Activated gamma-delta T cell treated with Interleukin-2 at 50 U/mL for 16 hours (primary cell): ENCODE measurements at regions not wholly inside any gene's neighbourhood (a gene's known extent, or its start where the extent isn't known, plus 50 kb on each side); places are given as distances from the start of the nearest gene placed in this dataset.
A peak's percentile ranks its signal among the peaks of the same experiment; 100 is the strongest.

Source experiments
- DNase-seq: peaks from one replicate; pipeline ENCODE4 v3.0.0-alpha.2; 2020

DNA sequence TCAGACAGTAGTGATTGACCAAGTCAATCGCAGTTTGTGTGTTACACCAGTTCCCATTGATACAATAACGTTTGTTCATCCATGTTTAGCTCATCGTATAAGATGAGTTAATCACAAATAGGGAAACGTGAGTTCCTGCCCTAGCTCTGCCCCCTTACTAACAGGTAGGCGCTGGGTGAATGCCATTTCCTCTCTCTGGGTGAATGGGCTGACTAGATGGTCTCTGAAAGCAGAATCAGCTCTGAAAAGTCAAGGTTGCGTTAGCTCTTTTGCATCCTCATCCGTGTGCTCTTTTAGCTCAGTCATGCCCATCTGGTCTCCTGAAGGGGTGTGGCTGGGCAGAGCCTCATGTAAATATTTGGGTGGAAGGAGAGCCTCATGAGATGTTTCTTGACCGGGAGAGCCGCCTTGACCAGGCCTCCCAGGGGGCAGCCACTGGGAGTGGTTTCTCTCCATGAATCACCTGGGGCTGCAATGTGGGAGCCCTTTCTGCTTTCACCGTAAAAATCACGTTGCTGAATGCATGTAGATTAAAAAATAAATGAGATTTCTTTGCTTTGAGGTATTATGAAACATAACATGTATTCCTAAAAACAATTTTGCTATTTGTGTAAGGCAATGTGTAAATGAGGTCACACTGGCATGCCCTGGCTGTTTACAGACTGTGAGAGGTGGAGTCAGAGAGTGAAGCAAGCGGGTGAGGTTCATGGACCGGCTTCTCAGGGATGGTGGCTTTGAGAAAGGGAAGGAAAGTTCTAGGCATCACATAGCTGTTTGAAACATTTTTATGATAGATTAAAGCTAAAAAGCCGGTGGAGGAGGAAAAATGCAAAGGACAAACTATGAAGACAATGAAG, 108.4 kb upstream of the RASGRP1 start:
- no peak for DNase-seq

DNA sequence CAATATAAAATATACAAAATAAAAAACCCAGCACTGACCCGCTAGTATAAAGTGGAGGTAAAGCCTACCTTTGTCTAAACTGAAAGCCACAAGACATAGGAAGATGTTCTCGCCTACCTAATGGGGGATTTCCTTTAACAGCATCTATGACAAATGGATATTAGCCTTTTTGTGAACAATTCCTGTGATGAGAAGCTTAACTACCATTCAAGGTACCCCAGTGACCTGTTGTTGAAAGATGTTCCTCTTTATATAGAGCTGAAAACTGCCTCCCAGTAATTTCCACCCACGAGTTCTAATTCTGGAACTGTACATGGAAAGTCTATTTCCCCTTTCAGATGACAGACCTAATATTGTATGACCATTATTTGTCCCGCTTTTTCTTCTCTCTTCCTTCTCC, 109.8 kb upstream of the RASGRP1 start:
- DNase-seq: no peak

DNA sequence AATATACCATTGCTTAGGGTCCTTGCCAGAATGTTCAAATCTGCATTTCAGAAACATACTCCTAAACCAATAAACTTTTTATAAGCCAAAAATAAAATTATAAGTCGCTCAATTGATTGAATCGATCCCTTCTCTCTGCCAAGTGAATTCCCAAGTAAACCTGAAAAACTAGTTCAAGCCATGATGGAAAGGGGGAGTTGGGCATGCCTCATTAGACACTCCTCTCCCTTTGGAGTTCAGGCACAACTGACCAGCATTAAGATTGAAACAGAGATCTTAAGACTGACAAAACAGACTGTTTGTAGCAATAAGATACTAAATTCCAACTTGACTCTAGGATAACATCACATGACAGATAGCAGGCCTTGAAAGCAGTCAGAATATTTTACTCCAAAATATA, 113.7 kb upstream of the RASGRP1 start:
- DNase-seq: no peak

DNA sequence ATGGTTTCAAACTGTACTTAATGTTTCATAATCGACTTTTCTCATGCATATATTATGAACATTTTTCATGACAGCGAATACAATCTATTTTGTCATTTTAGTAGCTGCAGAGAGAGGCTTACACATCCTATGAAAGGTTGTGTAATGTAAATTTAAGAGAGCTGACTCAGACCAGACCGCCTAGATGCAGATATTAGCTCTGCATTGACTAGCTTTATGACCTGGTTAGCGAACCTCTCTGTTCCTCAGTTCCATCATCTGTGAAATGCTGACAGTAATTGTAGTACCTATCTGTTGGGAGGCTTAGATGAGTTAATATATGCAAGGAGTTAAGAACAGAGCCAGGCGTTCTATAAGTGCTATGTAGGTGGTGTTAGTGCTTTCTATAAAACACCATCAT, 116.2 kb upstream of the RASGRP1 start:
- DNase-seq: no peak

DNA sequence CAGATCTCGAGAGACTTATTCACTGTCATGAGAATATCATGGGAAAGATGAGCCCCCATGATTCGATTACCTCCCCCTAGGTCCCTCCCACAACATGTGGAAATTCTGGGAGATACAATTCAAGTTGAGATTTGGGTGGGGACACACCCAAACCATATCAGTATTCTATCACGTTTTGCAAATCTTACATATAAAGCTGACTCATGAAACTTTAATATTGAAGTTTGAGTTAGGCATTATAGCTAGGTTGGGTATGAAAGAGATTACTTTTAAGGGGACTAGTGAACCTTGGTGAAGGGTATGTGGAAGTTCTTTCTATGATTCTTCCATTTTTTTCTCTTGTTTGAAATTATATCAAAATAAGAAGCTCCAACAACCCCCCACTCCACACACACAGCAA, 117.7 kb upstream of the RASGRP1 start:
- no peak for DNase-seq

DNA sequence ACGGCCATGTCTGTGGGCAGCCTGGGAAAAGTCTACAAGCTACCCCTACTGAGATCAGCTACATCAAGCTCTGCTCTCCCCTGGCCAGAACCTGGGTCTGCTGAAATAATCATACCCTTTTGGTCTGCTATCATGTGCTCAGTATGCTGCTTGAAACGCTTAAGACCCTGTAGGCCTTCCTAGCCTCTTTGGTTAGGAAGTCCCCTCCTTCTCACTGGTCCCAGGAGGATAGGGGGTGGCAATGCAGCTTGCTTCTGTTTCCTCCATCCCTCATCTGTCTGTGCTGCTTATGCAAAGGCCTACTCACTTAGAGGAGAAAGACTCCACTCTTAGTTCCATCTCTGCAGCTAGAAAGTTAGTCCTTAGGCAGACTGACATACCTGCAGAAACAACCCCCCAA, 118.2 kb upstream of the RASGRP1 start:
- no peak for DNase-seq

DNA sequence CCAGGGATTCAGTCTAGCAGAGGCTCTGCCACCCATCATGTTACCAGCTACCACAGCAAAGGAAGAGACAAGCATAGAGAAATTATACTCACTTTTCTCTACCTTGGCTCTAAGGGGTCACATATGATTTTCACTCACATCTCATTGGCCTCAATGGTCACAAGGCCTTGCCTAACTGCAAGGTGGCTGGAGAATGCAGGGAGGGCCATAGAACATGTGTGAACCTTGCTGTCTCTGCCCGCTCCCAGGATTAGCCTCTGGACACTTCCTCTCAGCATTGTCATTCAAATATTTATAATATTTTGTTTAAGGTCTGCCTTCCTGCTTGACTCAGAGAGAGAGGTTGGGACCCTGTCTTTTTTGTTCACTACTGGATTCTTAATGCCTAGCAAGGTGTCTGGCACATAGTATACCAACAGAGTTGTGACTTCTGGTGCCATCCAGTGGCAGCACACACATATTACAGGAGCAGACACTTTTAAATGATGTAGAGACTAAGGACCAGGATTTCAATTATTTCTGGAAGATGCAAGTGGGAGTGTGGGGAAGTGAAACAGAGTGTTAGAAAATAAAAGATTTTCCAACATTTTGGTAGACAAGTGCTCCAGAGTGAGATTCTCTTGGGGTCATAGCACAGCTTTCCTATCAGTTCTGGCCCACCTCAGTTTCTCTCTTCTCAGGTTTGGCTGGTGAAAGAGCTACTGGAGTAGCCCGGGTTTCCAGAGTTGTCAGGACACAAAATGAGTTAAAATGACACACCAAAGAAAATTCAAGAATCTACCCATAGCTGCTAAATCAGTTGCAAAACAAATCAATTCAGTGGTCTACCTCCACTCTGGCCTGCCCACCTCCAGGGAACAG, 119.0 kb upstream of the RASGRP1 start:
- peak; percentile 67 for DNase-seq

DNA sequence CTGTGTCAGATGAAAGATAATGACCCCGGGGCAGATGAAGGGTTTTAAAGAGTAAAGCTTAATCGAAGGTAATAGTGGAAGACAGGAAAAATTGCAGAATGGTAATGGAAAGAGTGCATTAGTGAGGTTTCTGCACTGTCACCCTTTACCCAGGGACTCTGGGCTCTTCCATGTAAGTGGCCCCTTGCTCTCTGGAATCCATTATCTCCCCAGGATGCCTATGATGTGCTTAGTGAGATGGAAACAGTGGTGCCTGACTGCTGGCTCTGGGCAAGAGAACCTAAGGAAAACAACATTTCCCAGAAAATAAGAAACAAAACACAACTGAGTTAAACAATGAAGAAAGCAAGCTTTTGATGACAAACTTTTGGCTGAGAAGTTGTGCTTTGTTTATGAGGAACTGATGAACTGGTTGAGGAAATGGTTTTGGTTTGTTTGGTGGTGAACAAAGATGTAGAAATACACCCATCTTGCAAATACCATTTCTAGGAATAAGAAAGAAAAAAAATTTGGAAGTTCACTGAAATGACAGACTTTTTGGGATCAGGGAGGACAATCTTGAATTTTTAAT, 119.9 kb upstream of the RASGRP1 start:
- DNase-seq: no peak

DNA sequence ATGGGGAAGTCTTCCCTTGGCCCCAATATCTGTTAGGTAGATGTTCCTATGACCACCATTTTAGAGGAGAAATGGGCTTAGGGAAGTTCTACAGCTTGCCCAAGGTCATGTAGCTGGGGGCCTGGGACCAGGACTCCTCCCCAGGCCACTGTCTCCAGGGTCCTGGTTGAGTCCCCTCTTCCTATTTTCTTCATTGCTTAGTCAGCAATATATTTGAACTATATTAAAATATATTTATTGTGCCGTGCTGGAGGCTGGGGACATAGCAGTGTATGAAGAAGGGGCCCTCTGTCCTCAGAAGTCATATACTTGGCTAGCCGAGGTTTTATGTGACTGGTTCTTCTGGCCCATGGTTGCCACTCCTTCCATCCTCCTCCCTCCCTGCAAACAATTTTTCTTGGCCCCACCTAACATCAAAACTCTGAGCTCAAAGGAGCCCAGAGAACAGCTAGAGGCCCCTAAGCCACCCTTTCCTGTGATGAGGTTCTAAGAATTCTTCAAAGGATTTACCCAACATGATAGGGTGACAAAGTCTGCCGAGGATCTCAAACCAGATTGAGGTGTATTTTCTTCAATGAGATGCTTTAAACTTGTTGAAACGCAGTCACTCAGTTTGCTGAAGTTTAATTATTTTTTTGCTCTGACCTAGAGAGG, 121.2 kb upstream of the RASGRP1 start:
- peak; percentile 46 for DNase-seq

DNA sequence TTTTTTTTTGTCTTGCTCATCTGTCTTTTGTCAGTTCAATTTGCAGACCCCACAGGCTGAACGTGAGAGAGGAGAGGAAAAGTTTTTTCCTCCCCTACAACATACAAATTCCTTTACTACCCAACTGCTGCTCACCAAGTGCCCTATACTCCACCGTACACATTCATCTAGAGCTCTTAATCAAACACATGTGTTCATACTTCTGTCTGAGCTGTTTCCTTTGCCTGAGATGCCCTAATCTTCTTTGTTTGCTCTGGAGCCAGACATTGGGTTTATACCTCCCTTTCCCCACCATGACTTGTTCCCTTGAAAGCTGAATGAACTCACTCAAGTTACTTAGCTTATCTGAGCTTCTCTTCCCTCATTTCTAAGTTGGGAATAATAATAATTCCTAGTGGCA, 122.7 kb upstream of the RASGRP1 start:
- DNase-seq: no peak

DNA sequence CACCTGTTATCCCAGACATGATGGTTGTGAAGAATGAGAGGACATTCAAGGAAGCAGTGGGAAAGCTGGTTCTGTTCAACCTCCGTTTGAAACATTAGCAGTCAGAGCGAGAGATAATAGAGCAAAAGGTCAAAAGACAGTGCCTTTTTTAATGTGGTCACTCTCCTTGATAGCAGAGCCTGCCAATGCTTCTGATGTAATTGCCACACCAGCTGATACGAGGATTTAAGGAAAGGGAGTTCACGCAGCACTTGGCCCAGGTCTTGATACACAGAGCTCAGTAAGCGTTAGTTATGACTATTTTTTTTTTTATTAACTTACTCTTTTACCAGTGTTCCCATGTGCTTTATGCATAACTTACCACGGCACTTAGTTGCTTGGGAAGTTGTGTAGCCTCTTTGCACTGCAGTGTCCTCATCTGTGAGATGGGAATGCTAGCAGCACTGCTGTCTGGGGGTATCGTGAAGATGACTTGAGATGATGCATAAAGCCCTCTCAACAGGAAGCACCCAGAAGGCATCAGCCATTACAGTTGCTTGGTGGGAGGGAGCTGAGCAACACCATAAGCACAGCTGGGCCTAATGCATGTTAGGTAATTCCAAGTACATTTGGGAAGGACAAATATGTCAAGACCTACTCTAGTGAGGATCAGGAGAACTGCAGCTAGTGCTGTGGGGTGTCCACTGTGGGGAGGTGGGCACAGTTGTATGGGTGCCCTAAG, 123.3 kb upstream of the RASGRP1 start:
- DNase-seq: no peak

DNA sequence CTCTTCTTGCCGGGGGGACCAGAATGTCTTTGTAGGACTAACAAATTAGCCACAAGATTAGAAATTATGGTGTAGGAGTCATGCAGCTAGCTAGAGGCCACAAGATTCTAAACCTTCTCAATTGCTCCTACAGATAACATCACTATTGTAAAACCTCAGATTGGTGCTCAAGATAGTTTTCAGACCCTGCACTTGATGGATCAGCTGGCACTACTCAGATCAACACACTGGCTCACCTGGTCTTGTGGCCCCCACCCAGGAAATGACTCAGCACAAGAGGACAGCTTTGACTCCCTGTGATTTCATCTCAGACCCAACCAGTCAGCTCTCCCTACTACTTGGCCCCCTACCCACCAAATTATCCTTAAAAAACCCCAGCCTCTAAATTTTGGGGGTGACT, 124.1 kb upstream of the RASGRP1 start:
- DNase-seq: peak; percentile 57

DNA sequence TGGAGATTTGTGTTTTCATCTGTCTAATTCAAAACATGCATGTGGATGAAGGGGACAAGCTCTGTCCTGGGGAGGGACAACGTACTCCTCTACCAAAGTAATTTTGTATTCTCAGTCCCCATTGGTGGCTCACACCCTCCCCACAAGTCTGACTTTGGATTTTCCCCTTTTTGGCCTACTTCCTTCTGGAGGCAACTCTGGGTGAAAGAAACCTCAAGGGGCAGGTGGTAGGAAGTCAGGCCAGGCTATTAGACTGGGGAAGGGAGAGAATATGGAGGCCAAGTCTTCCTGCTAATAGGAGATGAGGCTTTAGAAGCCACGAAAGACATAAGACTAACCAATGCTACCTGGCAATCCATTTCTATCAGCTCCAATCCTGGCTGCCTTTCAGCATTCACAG, 124.9 kb upstream of the RASGRP1 start:
- DNase-seq: no peak

DNA sequence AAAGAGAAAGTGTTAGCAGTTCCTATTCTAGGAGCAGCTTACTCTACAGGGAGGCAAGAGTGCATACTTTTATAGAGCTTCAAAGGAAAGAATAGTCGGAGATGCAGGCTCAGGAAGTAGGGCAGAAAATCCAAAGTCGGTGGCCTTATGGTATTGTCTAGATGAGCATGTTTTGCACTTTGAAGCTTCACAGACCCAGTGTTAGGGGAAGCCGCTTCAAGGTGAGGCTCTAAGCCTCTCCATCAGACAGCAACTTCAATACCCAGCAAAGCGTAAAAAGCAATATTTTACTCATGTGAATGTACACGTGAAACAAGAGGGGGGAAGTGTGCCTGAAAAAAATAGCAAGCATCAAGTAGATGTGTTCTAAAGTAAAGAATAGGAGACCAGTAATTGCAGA, 125.6 kb upstream of the RASGRP1 start:
- DNase-seq: no peak

DNA sequence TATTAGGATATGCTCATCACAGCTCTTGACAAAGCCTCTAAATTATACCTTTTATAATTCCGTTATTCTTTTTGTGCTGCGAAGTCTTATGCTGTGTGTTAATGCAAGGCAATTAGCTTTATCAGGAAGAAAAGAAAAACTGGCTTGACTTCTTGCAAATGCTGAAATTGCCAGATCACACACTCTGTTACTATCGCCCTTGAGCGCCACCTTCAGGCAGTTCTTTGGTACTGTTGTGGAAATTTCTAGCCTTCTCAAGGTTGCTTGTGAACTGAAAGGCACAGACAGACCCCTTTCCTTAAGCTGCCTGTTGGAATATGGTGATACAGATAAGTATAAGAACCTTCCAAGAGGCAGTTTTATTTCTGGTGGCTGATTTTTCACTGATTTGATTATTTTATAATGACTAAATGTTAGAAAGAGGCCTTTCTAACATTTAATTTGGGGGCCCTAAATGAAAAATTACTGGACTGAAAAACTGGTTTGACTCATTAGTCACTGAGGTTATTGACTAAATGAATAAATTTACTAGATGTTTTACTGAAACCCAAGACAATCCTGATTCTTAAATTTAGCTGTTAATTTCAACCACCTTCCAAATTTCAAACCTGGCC, 126.2 kb upstream of the RASGRP1 start:
- peak; percentile 82 for DNase-seq

DNA sequence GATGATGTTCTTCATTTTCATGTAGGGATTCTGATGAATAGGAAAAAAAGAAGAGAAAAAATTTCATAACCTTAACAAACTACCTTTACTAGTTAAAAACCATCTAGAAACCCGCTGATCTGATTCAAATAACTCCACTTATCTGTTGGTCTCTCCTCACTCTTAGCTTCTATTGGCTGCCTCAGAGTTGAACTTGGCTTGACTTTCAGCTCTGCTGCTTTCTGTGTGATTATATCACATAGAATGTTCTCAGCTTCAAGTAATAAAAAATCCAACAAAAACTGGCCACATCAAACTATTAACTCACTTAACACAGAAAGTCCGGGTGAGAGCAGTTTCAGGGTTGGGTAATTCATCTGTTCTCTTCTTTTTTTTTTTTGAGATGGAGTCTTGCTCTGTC, 126.8 kb upstream of the RASGRP1 start:
- no peak for DNase-seq

DNA sequence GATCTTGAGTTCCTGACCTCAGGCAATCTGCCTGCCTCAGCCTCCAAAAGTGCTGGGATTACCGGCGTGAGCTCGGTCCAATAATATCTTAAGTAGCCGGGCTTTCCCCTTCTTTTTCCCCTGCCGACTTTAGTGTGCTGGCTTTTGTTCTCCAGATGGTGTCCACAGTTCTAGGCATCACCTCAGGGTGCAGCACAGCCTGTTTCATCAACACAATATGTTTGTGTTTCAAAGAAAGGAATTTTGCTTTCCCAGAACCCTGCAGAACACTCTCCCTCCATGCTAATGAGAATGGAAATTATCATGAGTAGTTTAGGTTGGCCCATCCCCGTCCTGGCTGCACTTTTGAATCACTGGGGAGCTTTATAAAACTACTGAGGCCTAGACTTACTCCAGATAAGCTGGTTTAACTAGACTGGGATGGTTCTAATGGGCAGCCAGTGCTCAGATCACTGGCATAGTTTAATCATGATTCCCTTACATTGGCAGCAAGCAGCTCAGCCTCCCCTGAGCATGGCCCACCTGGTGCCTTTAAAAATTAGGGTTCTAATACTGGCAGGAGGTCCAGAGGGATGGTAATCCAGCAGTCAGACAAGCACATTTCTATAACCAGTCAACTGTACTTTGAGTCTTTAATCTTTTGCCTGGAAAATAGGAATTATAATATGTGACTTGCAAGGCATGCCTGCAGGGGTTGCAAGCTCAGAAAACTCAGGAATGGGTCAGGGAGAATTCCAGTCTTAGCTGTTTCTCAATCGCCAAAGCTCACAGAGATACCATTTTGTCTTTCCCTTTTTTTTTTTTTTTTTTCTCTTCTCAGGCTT, 127.6 kb upstream of the RASGRP1 start:
- no peak for DNase-seq

DNA sequence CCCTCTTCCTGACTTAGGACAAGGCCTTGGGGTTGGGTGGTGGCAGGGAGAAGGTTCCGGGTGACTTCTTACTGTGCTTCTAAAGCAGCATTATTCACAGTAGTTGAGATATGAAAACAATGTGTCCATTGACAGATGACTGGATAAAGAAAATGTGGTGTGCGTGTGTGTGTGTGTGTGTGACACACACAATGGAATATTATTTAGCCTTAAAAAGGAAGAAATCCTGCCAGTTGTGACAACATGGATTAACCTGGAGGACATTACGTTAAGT, 128.1 kb upstream of the RASGRP1 start:
- DNase-seq: no peak

DNA sequence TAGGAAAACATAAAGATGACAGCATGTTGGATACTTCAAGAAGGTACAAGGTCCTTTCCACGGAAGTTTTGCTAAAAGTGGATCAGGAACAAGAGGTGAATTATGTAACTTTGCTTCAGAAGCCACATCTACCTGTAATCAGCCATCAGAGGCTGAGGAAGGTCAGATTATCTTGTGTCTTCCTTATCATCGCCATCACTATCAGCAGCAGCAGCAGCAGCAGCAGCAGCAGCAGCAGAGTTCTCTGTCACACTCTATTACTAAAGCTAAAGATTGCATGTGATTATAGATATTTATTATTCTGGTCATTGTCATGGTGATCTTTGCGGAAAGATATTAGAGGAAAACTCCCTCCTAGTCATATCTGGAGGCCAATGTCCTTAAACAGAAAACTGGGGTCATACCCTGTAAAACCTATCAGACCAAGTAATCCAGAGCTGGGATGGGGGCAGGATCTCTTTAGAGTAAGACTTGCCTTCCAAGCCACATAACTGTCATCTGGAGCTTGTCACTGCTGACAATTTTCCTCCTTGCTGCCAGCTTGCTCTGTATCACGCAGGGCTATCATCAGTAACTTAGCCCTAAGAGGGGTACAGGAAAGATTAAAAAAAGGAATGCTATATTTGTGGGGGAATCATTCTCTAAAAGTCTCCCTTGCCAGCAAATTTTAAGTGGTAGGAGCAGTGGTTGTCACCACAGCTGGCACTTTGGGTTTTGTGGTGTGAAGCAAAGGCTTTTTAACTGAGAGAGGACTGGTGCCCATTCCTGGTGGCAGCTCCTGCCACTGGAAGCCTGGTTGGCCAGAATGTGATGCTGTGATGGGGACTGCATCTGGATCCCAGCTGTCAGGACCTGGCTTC, 130.9 kb upstream of the RASGRP1 start:
- DNase-seq: no peak

DNA sequence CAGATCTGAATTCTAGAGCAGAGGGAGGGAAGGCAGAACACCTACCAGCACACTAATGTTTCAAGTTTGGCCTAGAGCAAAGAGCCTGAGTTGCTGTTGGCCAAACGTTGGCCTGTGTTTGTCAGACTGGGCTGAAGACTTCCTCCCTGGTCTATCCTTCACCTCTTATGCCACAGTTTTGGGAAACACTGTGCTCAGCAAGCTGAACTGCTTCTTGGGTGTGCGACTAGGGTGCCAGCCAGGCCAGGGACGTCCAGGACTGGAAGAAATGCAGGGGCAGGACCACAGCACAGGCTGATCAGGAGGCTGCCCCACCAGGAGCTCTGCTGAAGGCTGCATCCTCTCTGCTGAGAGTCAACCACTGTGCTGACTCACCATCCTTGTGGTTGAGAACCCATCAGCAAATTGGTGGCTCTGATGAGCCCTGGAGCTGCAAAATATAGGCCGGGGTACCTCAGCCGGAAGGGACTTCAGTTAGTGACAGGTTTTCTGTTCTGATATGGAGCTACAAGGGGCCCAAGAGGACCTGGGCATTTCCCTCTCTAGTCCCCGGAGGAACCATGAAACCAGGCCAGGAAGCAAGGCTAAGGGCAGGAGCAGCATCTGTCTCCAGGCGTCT, 131.6 kb upstream of the RASGRP1 start:
- DNase-seq: peak; percentile 68
